WTC11 (cell line): ENCODE measurements at regions not wholly inside any gene's neighbourhood (a gene's known extent, or its start where the extent isn't known, plus 50 kb on each side); places are given as distances from the start of the nearest gene placed in this dataset.

Source experiments
- ATAC-seq: fragments of 200-7000 bp; cut with Tn5 transposase; 2 replicates; pipeline ENCODE4 v1.10.0; 2021; ENCODE audit warnings: mild to moderate bottlenecking, moderate library complexity
- CTCF ChIA-PET: fragments of 300-600 bp; sonication (Branson Sonifier 250); formaldehyde crosslinking; loops from one replicate; lab custom pipeline; 2021; ENCODE audit warnings: antibody characterized with exemption; lab: Charles Lee
- POLR2A ChIA-PET: fragments of 350-600 bp; sonication (Branson Sonifier 250); formaldehyde crosslinking; loops from one replicate; lab custom pipeline; 2021; ENCODE audit warnings: antibody characterized with exemption; lab: Charles Lee
- DNase-seq: peaks from one replicate; pipeline ENCODE4 v3.0.0; 2021; ENCODE audit warnings: low spot score
- H3K27ac Mint-ChIP-seq: 2 replicates; pipeline ENCODE4 v1.8.0; 2021; ENCODE audit warnings: mixed read lengths
- H3K27me3 Mint-ChIP-seq: 2 replicates; pipeline ENCODE4 v1.8.0; 2021; ENCODE audit warnings: low read depth, mild to moderate bottlenecking, moderate library complexity, mixed read lengths
- H3K36me3 Mint-ChIP-seq: 2 replicates; pipeline ENCODE4 v1.8.0; 2021; ENCODE audit warnings: mixed read lengths
- H3K4me1 Mint-ChIP-seq: 2 replicates; pipeline ENCODE4 v1.8.0; 2022; ENCODE audit warnings: mixed read lengths
- H3K4me3 Mint-ChIP-seq: 2 replicates; pipeline ENCODE4 v1.8.0; 2021; ENCODE audit warnings: mild to moderate bottlenecking, moderate library complexity, mixed read lengths
- H3K9me3 Mint-ChIP-seq: 2 replicates; pipeline ENCODE4 v1.8.0; 2021; ENCODE audit warnings: mixed read lengths
- FOXP1 ChIP-seq: sonication (generic); formaldehyde crosslinking; IDR thresholded peaks from 2 replicates; pipeline ENCODE4 v1.8.0; 2022; ENCODE audit warnings: missing genetic modification reagents, mild to moderate bottlenecking, moderate library complexity, borderline replicate concordance
- GABPB1 ChIP-seq: sonication (generic); formaldehyde crosslinking; IDR thresholded peaks from 2 replicates; pipeline ENCODE4 v1.8.1; 2023; ENCODE audit warnings: mild to moderate bottlenecking, missing genetic modification reagents
- NFE2L1 ChIP-seq: sonication (generic); formaldehyde crosslinking; IDR thresholded peaks from 2 replicates; pipeline ENCODE4 v1.8.1; 2023; ENCODE audit warnings: missing genetic modification reagents
- PRRX2 ChIP-seq: fragments of 250-450 bp; sonication (Bioruptor Pico); IDR thresholded peaks from 2 replicates; pipeline ENCODE4 v1.8.0; 2021; ENCODE audit warnings: mild to moderate bottlenecking
- RELA ChIP-seq: sonication (generic); formaldehyde crosslinking; IDR thresholded peaks from 2 replicates; pipeline ENCODE4 v1.8.1; 2022; ENCODE audit warnings: missing genetic modification reagents, mild to moderate bottlenecking, borderline replicate concordance
- SOX15 ChIP-seq: fragments of 250-450 bp; sonication (Bioruptor Pico); IDR thresholded peaks from 2 replicates; pipeline ENCODE4 v1.9.0; 2021; ENCODE audit warnings: mild to moderate bottlenecking
- ZNF138 ChIP-seq: sonication (generic); formaldehyde crosslinking; conservative IDR thresholded peaks from 2 replicates; pipeline ENCODE4 v1.8.1; 2022; ENCODE audit warnings: mild to moderate bottlenecking, moderate library complexity, missing genetic modification reagents
- ZNF232 ChIP-seq: sonication (generic); formaldehyde crosslinking; IDR thresholded peaks from 2 replicates; pipeline ENCODE4 v1.8.0; 2022; ENCODE audit warnings: mild to moderate bottlenecking, missing genetic modification reagents
- ZNF263 ChIP-seq: sonication (generic); formaldehyde crosslinking; IDR thresholded peaks from 2 replicates; pipeline ENCODE4 v1.8.1; 2022; ENCODE audit warnings: low read depth, mild to moderate bottlenecking, moderate library complexity, missing genetic modification reagents
- ZNF396 ChIP-seq: fragments of 250-450 bp; sonication (Bioruptor Pico); IDR thresholded peaks from 2 replicates; pipeline ENCODE4 v1.8.0; 2021; ENCODE audit warnings: mild to moderate bottlenecking, moderate library complexity, borderline replicate concordance
- TF ChIP-seq, protein P1 (sequence below): sonication (generic); formaldehyde crosslinking; IDR thresholded peaks from 2 replicates; pipeline ENCODE4 v1.8.1; 2023; ENCODE audit warnings: mild to moderate bottlenecking, missing genetic modification reagents
- TF ChIP-seq, protein P2 (sequence below): sonication (generic); formaldehyde crosslinking; IDR thresholded peaks from 2 replicates; pipeline ENCODE4 v1.8.1; 2022; ENCODE audit warnings: mild to moderate bottlenecking, moderate library complexity, missing genetic modification reagents
- TF ChIP-seq, protein P3 (sequence below): sonication (generic); formaldehyde crosslinking; IDR thresholded peaks from 2 replicates; pipeline ENCODE4 v1.8.0; 2022; ENCODE audit warnings: missing genetic modification reagents
- TF ChIP-seq, protein P4 (sequence below): sonication (generic); formaldehyde crosslinking; IDR thresholded peaks from 2 replicates; pipeline ENCODE4 v1.8.1; 2023; ENCODE audit warnings: mild to moderate bottlenecking, missing genetic modification reagents, borderline replicate concordance
- TF ChIP-seq, protein P5 (sequence below): sonication (generic); formaldehyde crosslinking; IDR thresholded peaks from 2 replicates; pipeline ENCODE4 v1.8.1; 2023; ENCODE audit warnings: mild to moderate bottlenecking, missing genetic modification reagents, moderate library complexity
- TF ChIP-seq, protein P6 (sequence below): sonication (generic); formaldehyde crosslinking; IDR thresholded peaks from 2 replicates; pipeline ENCODE4 v1.8.0; 2023; ENCODE audit warnings: missing genetic modification reagents, mild to moderate bottlenecking, borderline replicate concordance
- TF ChIP-seq, protein P7 (sequence below): sonication (generic); formaldehyde crosslinking; IDR thresholded peaks from 2 replicates; pipeline ENCODE4 v1.8.1; 2022; ENCODE audit warnings: missing genetic modification reagents, borderline replicate concordance
- TF ChIP-seq, protein P8 (sequence below): sonication (generic); formaldehyde crosslinking; IDR thresholded peaks from 2 replicates; pipeline ENCODE4 v1.8.0; 2022; ENCODE audit warnings: mild to moderate bottlenecking, missing genetic modification reagents

DNA sequence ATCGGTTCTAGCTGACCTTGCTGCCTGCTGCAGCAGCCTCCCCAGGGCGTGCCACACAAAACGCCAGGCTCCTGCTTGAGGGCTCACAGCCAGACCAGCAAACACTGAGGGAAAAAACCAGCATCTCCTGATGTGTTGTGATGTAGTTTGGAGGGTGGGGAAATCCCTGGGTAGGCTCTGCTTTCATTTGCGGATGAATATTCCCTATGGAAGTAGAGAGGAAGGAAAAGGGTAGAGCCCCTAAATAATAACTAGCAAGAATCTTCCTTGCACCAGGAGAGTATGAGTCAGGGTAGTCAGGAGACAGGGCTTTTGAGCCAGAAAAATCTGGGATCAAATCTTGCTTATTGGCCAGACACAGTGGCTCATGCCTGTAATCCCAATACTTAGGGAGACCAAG is 545.3 kb downstream of the RFC3 start:
- TF ChIP-seq, protein P1, sequence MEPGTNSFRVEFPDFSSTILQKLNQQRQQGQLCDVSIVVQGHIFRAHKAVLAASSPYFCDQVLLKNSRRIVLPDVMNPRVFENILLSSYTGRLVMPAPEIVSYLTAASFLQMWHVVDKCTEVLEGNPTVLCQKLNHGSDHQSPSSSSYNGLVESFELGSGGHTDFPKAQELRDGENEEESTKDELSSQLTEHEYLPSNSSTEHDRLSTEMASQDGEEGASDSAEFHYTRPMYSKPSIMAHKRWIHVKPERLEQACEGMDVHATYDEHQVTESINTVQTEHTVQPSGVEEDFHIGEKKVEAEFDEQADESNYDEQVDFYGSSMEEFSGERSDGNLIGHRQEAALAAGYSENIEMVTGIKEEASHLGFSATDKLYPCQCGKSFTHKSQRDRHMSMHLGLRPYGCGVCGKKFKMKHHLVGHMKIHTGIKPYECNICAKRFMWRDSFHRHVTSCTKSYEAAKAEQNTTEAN (CRISPR knock-in tag): no peak
- TF ChIP-seq, protein P2, sequence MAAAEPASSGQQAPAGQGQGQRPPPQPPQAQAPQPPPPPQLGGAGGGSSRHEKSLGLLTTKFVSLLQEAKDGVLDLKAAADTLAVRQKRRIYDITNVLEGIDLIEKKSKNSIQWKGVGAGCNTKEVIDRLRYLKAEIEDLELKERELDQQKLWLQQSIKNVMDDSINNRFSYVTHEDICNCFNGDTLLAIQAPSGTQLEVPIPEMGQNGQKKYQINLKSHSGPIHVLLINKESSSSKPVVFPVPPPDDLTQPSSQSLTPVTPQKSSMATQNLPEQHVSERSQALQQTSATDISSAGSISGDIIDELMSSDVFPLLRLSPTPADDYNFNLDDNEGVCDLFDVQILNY (CRISPR knock-in tag): no peak
- TF ChIP-seq GABPB1 (CRISPR knock-in tag): no peak
- no peak for TF ChIP-seq NFE2L1 (CRISPR knock-in tag)
- TF ChIP-seq, protein P3, sequence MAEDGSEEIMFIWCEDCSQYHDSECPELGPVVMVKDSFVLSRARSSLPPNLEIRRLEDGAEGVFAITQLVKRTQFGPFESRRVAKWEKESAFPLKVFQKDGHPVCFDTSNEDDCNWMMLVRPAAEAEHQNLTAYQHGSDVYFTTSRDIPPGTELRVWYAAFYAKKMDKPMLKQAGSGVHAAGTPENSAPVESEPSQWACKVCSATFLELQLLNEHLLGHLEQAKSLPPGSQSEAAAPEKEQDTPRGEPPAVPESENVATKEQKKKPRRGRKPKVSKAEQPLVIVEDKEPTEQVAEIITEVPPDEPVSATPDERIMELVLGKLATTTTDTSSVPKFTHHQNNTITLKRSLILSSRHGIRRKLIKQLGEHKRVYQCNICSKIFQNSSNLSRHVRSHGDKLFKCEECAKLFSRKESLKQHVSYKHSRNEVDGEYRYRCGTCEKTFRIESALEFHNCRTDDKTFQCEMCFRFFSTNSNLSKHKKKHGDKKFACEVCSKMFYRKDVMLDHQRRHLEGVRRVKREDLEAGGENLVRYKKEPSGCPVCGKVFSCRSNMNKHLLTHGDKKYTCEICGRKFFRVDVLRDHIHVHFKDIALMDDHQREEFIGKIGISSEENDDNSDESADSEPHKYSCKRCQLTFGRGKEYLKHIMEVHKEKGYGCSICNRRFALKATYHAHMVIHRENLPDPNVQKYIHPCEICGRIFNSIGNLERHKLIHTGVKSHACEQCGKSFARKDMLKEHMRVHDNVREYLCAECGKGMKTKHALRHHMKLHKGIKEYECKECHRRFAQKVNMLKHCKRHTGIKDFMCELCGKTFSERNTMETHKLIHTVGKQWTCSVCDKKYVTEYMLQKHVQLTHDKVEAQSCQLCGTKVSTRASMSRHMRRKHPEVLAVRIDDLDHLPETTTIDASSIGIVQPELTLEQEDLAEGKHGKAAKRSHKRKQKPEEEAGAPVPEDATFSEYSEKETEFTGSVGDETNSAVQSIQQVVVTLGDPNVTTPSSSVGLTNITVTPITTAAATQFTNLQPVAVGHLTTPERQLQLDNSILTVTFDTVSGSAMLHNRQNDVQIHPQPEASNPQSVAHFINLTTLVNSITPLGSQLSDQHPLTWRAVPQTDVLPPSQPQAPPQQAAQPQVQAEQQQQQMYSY (CRISPR knock-in tag): no peak
- TF ChIP-seq, protein P4, sequence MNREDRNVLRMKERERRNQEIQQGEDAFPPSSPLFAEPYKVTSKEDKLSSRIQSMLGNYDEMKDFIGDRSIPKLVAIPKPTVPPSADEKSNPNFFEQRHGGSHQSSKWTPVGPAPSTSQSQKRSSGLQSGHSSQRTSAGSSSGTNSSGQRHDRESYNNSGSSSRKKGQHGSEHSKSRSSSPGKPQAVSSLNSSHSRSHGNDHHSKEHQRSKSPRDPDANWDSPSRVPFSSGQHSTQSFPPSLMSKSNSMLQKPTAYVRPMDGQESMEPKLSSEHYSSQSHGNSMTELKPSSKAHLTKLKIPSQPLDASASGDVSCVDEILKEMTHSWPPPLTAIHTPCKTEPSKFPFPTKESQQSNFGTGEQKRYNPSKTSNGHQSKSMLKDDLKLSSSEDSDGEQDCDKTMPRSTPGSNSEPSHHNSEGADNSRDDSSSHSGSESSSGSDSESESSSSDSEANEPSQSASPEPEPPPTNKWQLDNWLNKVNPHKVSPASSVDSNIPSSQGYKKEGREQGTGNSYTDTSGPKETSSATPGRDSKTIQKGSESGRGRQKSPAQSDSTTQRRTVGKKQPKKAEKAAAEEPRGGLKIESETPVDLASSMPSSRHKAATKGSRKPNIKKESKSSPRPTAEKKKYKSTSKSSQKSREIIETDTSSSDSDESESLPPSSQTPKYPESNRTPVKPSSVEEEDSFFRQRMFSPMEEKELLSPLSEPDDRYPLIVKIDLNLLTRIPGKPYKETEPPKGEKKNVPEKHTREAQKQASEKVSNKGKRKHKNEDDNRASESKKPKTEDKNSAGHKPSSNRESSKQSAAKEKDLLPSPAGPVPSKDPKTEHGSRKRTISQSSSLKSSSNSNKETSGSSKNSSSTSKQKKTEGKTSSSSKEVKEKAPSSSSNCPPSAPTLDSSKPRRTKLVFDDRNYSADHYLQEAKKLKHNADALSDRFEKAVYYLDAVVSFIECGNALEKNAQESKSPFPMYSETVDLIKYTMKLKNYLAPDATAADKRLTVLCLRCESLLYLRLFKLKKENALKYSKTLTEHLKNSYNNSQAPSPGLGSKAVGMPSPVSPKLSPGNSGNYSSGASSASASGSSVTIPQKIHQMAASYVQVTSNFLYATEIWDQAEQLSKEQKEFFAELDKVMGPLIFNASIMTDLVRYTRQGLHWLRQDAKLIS (CRISPR knock-in tag): no peak
- TF ChIP-seq ZNF263 (CRISPR knock-in tag): no peak
- no peak for TF ChIP-seq RELA (CRISPR knock-in tag)
- TF ChIP-seq FOXP1: no peak
- TF ChIP-seq, protein P5, sequence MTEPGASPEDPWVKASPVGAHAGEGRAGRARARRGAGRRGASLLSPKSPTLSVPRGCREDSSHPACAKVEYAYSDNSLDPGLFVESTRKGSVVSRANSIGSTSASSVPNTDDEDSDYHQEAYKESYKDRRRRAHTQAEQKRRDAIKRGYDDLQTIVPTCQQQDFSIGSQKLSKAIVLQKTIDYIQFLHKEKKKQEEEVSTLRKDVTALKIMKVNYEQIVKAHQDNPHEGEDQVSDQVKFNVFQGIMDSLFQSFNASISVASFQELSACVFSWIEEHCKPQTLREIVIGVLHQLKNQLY (CRISPR knock-in tag): no peak
- TF ChIP-seq ZNF232: no peak
- TF ChIP-seq, protein P6, sequence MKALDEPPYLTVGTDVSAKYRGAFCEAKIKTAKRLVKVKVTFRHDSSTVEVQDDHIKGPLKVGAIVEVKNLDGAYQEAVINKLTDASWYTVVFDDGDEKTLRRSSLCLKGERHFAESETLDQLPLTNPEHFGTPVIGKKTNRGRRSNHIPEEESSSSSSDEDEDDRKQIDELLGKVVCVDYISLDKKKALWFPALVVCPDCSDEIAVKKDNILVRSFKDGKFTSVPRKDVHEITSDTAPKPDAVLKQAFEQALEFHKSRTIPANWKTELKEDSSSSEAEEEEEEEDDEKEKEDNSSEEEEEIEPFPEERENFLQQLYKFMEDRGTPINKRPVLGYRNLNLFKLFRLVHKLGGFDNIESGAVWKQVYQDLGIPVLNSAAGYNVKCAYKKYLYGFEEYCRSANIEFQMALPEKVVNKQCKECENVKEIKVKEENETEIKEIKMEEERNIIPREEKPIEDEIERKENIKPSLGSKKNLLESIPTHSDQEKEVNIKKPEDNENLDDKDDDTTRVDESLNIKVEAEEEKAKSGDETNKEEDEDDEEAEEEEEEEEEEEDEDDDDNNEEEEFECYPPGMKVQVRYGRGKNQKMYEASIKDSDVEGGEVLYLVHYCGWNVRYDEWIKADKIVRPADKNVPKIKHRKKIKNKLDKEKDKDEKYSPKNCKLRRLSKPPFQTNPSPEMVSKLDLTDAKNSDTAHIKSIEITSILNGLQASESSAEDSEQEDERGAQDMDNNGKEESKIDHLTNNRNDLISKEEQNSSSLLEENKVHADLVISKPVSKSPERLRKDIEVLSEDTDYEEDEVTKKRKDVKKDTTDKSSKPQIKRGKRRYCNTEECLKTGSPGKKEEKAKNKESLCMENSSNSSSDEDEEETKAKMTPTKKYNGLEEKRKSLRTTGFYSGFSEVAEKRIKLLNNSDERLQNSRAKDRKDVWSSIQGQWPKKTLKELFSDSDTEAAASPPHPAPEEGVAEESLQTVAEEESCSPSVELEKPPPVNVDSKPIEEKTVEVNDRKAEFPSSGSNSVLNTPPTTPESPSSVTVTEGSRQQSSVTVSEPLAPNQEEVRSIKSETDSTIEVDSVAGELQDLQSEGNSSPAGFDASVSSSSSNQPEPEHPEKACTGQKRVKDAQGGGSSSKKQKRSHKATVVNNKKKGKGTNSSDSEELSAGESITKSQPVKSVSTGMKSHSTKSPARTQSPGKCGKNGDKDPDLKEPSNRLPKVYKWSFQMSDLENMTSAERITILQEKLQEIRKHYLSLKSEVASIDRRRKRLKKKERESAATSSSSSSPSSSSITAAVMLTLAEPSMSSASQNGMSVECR (CRISPR knock-in tag): no peak
- TF ChIP-seq, protein P7, sequence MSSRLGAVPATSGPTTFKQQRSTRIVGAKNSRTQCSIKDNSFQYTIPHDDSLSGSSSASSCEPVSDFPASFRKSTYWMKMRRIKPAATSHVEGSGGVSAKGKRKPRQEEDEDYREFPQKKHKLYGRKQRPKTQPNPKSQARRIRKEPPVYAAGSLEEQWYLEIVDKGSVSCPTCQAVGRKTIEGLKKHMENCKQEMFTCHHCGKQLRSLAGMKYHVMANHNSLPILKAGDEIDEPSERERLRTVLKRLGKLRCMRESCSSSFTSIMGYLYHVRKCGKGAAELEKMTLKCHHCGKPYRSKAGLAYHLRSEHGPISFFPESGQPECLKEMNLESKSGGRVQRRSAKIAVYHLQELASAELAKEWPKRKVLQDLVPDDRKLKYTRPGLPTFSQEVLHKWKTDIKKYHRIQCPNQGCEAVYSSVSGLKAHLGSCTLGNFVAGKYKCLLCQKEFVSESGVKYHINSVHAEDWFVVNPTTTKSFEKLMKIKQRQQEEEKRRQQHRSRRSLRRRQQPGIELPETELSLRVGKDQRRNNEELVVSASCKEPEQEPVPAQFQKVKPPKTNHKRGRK (CRISPR knock-in tag): no peak
- TF ChIP-seq, protein P8, sequence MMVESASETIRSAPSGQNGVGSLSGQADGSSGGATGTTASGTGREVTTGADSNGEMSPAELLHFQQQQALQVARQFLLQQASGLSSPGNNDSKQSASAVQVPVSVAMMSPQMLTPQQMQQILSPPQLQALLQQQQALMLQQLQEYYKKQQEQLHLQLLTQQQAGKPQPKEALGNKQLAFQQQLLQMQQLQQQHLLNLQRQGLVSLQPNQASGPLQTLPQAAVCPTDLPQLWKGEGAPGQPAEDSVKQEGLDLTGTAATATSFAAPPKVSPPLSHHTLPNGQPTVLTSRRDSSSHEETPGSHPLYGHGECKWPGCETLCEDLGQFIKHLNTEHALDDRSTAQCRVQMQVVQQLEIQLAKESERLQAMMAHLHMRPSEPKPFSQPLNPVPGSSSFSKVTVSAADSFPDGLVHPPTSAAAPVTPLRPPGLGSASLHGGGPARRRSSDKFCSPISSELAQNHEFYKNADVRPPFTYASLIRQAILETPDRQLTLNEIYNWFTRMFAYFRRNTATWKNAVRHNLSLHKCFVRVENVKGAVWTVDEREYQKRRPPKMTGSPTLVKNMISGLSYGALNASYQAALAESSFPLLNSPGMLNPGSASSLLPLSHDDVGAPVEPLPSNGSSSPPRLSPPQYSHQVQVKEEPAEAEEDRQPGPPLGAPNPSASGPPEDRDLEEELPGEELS (CRISPR knock-in tag): no peak
- no peak for TF ChIP-seq SOX15 (CRISPR knock-in tag)
- no peak for TF ChIP-seq ZNF138
- TF ChIP-seq PRRX2 (CRISPR knock-in tag): no peak
- no peak for TF ChIP-seq ZNF396 (CRISPR knock-in tag)
- TF ChIP-seq, all 79 proteins: peak for 0
- ATAC-seq (no peak), DNase-seq (no peak)
- no peak overlapping the region for H3K4me3 Mint-ChIP-seq
- peaks cover 13% of the 10 kb centered on the region for H3K36me3 Mint-ChIP-seq
- ChIA-PET POLR2A (no interaction called here), CTCF (no interaction called here)
- no peak overlapping the region for H3K27ac Mint-ChIP-seq
- peaks cover under 1% of the 10 kb centered on the region for H3K4me1 Mint-ChIP-seq
- H3K9me3 Mint-ChIP-seq: peaks cover 22% of the 10 kb centered on the region
- no peaks in the 10 kb centered on the region for H3K27me3 Mint-ChIP-seq
